ENCODE measurements at regions not wholly inside any gene's neighbourhood (a gene's known extent, or its start where the extent isn't known, plus 50 kb on each side); places are given as distances from the start of the nearest gene placed in this dataset.

DNA sequence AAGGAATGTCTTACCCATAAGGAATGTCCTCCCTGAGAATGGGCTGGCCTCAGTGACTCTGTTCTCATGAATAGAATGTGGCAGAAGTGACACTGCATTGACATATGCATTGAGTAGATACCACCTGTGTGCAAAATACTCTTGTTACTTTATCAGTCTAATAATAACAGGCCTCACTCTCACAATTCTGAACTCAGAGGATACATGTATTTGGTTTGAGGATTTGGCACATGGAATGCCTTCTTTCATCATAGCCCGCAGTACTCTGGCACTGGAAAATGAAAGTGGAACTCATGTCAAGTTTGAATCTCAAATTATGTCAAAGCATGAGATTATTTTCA is 52.9 kb upstream of the PLCB4 start:
- TF ChIP-seq, protein P1, sequence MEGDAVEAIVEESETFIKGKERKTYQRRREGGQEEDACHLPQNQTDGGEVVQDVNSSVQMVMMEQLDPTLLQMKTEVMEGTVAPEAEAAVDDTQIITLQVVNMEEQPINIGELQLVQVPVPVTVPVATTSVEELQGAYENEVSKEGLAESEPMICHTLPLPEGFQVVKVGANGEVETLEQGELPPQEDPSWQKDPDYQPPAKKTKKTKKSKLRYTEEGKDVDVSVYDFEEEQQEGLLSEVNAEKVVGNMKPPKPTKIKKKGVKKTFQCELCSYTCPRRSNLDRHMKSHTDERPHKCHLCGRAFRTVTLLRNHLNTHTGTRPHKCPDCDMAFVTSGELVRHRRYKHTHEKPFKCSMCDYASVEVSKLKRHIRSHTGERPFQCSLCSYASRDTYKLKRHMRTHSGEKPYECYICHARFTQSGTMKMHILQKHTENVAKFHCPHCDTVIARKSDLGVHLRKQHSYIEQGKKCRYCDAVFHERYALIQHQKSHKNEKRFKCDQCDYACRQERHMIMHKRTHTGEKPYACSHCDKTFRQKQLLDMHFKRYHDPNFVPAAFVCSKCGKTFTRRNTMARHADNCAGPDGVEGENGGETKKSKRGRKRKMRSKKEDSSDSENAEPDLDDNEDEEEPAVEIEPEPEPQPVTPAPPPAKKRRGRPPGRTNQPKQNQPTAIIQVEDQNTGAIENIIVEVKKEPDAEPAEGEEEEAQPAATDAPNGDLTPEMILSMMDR (conservative IDR thresholded peaks at IDR 0.05; ENCODE audit: low read depth, low read length): no peak
- no peak for DNase-seq (ENCODE audit: low read depth)
- no peak overlapping the region for H3K4me3 ChIP-seq (ENCODE audit: low read length)

DNA sequence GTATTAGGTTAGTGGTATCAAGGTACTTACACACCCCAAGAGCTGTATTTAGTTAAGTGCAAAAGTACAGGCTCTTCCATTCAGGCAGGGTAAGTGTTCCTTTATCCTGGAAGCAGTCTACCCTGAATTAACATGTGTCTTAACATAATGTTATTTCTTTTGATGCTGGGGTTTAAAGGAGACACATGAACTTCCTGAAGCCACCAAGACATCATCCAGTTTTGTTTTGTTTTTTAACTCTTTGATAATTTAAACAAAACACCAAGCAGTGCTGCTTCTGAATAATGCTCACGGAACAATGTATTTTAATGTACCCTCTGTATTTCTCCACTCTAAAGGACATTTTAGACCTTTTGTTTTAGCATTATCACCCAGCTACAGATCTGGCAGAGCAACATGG is 50.5 kb upstream of the PLCB4 start:
- no peak for DNase-seq (ENCODE audit: low read depth)
- H3K4me3 ChIP-seq (ENCODE audit: low read length): no peak overlapping the region
- TF ChIP-seq, protein P1 (conservative IDR thresholded peaks at IDR 0.05; ENCODE audit: low read depth, low read length): no peak
